Vagina (tissue), 2 donors: ENCODE measurements at regions not wholly inside any gene's neighbourhood (a gene's known extent, or its start where the extent isn't known, plus 50 kb on each side); places are given as distances from the start of the nearest gene placed in this dataset.

ENCODE experiments used
- POLR2A ChIP-seq, 2 donors: fragments of 450-650 bp; IDR thresholded peaks; one replicate each; pipeline ENCODE4 v1.6.1; 2017; ENCODE audit warnings: antibody characterized with exemption in 2 of 2, mild to moderate bottlenecking in 2 of 2, moderate library complexity in 2 of 2
- POLR2AphosphoS5 ChIP-seq, 2 donors: sonication (generic); formaldehyde crosslinking; IDR thresholded peaks; one replicate each; pipeline ENCODE4 v1.9.0; 2017; ENCODE audit warnings: antibody characterized with exemption in 2 of 2, mild to moderate bottlenecking in 2 of 2, low read depth in 1 of 2; ENCODE audit not compliant: insufficient read depth in 1 of 2
- TF ChIP-seq, protein P1 (sequence below), 3 experiments: fragments of 450-650 bp in 2 of 3; fragments of 200-600 bp in 1 of 3; sonication (generic) in 1 of 3; IDR thresholded peaks; one replicate each; pipeline ENCODE4 v1.5.1; 2017 to 2019; ENCODE audit warnings: antibody characterized with exemption in 3 of 3, mild to moderate bottlenecking in 2 of 3, moderate library complexity in 2 of 3

DNA sequence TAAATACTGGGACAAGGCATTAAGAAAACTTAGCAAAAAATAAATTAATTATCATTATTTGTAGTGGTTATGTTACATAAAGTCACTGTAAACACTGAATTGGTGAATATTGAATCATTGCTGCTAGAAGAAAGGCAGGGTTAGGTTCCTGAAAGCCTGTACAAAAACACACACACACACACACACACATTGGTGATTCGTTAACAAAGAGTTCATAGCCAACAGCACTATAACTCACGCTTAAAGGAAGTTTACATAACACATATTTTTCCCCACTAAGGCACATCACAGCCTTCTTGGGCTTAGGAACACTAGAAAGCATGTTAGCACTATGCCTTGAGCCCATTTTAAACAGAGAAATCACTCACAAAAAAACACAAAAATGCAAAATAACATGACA, 690.0 kb upstream of the PIK3C3 start:
- TF ChIP-seq POLR2A (IDR thresholded peaks at IDR 0.05) (no peak), POLR2AphosphoS5 (IDR thresholded peaks at IDR 0.05; ENCODE audit: insufficient read depth in 1 of 2, low read depth in 1 of 2) (no peak)
- TF ChIP-seq, protein P1, sequence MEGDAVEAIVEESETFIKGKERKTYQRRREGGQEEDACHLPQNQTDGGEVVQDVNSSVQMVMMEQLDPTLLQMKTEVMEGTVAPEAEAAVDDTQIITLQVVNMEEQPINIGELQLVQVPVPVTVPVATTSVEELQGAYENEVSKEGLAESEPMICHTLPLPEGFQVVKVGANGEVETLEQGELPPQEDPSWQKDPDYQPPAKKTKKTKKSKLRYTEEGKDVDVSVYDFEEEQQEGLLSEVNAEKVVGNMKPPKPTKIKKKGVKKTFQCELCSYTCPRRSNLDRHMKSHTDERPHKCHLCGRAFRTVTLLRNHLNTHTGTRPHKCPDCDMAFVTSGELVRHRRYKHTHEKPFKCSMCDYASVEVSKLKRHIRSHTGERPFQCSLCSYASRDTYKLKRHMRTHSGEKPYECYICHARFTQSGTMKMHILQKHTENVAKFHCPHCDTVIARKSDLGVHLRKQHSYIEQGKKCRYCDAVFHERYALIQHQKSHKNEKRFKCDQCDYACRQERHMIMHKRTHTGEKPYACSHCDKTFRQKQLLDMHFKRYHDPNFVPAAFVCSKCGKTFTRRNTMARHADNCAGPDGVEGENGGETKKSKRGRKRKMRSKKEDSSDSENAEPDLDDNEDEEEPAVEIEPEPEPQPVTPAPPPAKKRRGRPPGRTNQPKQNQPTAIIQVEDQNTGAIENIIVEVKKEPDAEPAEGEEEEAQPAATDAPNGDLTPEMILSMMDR (IDR thresholded peaks at IDR 0.05), result no peak
